22Rv1 (cell line): ENCODE measurements at regions not wholly inside any gene's neighbourhood (a gene's known extent, or its start where the extent isn't known, plus 50 kb on each side); places are given as distances from the start of the nearest gene placed in this dataset.

Experiments used
- CTCF ChIP-seq: fragments of 450-650 bp; IDR thresholded peaks from 2 replicates; pipeline ENCODE4 v1.5.1; 2017; ENCODE audit warnings: mild to moderate bottlenecking
- ZFX ChIP-seq: fragments of 450-650 bp; IDR thresholded peaks from 2 replicates; pipeline ENCODE4 v1.6.1; 2017; ENCODE audit warnings: antibody characterized with exemption, borderline replicate concordance

- no peak for TF ChIP-seq CTCF
- no peak for TF ChIP-seq ZFX
These were observed 59.0 kb upstream of the ANP32D start for GRCh38 chr12:48413388-48413787.
